Cerebellar cortex (tissue), 1 donor: ENCODE measurements at regions not wholly inside any gene's neighbourhood (a gene's known extent, or its start where the extent isn't known, plus 50 kb on each side); places are given as distances from the start of the nearest gene placed in this dataset.
"Not testable (repeated sequence)": the region's sequence is repeated elsewhere in the genome, so short reads cannot be mapped to it uniquely, and the experiment has no call there.

Experiments
- DNase-seq: peaks from one replicate; pipeline ENCODE4 v3.0.0-alpha.2; 2015; ENCODE audit warnings: low spot score

GRCh38 chr12:78269620-78270019 is 438.9 kb downstream of the NAV3 start:
- DNase-seq = no peak

DNA sequence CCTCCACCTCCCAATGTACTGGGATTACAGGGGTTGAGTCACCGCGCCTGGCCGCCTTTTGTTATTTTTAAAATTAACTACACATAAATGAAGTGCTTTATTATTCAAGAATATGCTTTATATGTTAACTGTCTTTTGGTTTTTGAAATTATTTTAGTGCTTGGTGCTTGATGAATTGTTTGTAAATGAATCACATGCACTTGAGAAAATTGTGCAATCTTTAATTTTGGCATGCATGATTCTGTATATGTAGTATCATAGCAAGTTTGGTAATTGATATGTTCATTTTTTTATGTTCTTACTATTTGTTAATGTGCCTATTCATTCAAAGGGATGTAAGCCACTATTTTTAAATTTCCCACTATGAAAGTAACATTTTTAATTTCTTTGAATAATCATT is 440.9 kb downstream of the NAV3 start:
- DNase-seq = no peak

DNA sequence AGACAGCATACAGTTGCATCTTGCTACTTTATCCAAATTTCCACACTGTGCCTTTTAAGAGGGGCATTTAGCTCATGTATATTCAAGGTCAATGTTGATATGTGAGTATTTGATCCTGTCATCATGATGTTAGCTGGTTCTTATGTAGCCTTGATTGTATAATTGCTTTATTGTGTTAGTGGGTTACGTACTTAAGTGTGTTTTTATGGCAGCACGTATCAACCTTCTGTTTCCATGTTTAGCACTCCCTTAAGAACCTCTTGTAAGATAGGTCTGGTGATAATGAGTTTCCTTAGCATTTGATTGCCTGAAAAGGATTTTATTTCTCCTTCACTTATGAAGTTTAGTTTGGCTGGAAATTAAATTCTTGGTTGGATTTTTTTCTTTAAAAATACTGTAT is 445.2 kb downstream of the NAV3 start:
- DNase-seq = no peak

GRCh38 chr12:78278706-78279190 is 448.1 kb downstream of the NAV3 start:
- DNase-seq = no peak

- no peak for DNase-seq
Measured at GRCh38 chr12:78279567-78279966, 448.9 kb downstream of the NAV3 start.

DNA sequence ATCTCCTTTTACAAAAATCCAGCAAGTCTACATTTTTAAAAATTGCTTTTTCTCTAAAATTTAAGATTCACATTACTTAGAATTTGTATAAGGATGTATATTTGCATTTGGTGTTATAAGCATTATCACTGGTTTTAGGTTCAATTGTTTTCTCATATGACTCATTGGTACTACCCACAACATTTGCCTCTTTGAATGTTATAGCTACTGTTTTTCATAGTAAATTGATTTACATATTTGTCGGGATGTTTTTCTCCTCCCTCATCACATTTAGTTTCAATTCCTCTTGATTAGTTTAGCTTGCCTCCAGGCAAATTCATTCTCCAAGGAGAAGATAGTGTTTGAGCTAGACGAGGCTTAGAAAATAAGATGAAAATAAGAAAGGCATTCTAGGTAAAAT is 450.4 kb downstream of the NAV3 start:
- DNase-seq = not testable (repeated sequence)

GRCh38 chr12:78284417-78284816 is 453.7 kb downstream of the NAV3 start:
- DNase-seq = no peak

- no peak for DNase-seq
Measured at GRCh38 chr12:78290606-78291345, 460.1 kb downstream of the NAV3 start.

- no peak for DNase-seq
Measured at GRCh38 chr12:78293059-78293686, 462.5 kb downstream of the NAV3 start.

DNA sequence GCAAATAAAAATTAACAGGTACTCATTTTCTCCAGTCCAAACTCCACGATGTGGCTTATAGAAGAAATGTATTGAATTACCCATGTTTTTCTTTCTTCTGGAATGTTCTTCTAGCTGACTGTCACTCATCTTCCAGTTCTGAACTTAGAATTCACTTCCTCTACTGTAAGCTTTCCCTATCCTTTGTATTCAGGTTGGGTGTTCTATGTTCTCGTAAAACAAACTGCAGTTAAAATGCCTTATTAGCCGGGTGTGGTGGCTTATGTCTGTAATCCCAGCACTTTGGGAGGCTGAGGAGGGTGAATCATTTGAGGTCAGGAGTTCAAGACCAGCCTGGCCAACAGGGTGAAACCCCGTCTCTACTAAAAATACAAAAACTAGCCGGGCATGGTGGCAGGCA is 470.6 kb downstream of the NAV3 start:
- DNase-seq = not testable (repeated sequence)

DNA sequence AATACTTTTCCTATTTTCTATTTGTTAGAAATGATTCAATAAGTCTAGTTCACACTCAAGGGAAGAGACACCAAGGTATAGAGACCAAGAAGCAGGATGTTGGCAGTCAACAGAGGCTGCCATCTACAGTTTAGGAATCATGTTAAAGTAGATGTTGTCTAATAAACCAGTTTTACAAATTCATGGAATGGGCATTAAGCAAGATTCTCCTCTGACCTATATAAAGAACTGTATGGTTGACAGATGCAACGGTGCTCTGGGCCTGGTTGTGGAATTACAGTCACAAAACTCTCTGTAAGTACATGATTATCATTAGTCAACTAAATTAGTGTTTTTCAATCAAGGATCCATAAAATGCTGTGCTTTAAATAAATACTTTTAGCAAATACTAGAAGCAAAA is 475.1 kb downstream of the NAV3 start:
- no peak for DNase-seq

GRCh38 chr12:78306236-78306635 is 475.5 kb downstream of the NAV3 start:
- DNase-seq = no peak

GRCh38 chr12:78308701-78309100 is 478.0 kb downstream of the NAV3 start:
- DNase-seq = no peak

- no peak for DNase-seq
Measured at GRCh38 chr12:78315028-78315427, 484.3 kb downstream of the NAV3 start.

- DNase-seq = no peak
Measured at GRCh38 chr12:78316136-78316535, 485.4 kb downstream of the NAV3 start.

DNA sequence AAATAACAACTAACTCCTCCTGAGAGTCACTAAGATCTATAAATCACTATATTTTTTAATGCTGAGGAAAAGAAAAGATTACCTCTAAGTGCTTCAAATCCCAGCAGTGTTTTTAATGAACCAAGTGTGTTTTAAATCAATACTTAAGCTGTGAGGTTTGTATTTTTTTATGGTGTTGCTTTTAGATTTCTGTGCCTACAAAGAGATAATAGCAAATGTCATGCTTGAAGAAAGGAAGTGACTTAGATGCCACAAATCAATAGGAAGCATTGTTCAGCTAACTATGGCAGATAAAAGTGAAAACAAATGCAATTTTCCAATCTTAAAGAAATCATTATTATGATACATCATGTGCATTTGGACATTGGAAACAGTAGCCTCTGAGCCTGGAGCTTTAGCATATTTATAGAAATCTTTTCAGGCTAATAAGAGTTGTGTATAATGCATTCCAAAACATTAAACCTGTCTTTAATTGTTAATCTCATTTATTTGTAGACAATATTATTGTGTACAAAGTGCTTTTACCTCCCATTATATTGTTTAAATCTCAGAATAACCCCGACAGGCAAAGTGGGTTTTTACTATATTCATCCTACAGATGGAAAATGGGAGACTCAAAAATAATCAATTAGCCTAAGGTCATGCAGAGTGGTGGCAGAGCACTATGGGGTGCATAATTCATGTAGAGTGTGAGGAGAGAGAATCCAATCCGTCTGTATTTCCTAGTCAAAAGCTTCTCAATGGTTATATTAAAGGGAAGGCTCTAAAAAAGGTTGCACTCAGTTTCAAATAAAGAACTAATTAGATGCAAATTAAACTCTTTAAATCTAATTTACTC is 486.2 kb downstream of the NAV3 start:
- no peak for DNase-seq

DNA sequence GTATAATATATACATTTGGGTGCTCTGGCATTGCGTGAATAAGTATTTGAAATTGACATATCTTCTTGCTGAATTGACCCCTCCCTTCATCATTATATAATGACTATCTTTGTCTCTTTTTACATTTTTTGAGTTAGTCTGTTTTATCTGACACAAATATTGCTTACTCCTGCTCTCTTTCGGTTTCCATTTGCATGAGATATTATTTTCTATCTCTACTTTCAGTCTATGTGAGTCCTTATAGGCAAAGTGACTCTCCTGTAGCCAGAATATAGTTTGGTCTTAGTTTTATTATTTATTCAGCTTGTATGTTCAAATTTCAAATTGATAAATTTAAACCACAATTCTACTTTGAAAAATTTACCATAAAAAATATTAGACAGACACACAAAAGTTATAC is 491.0 kb downstream of the NAV3 start:
- no peak for DNase-seq

- no peak for DNase-seq
Measured at GRCh38 chr12:78323226-78323625, 492.5 kb downstream of the NAV3 start.

- no peak for DNase-seq
Measured at GRCh38 chr12:78324234-78324633, 493.5 kb downstream of the NAV3 start.

- no peak for DNase-seq
Measured at GRCh38 chr12:78328524-78328923, 497.8 kb downstream of the NAV3 start.

- peak; percentile 84 for DNase-seq
Measured at GRCh38 chr12:78330131-78330530, 499.4 kb downstream of the NAV3 start.

GRCh38 chr12:78331181-78331580 is 500.5 kb downstream of the NAV3 start:
- peak; percentile 30 for DNase-seq

GRCh38 chr12:78331753-78332152 is 501.1 kb downstream of the NAV3 start:
- DNase-seq = peak; percentile 30
